ENCODE measurements at regions not wholly inside any gene's neighbourhood (a gene's known extent, or its start where the extent isn't known, plus 50 kb on each side); places are given as distances from the start of the nearest gene placed in this dataset.

- TF ChIP-seq POLR2A (IDR thresholded peaks at IDR 0.05) = no peak
- TF ChIP-seq CTCF (IDR thresholded peaks at IDR 0.05) = no peak
Observed at GRCh38 chr4:180465364-180465763, 1777.8 kb upstream of the TENM3 start.
